ENCODE measurements at regions not wholly inside any gene's neighbourhood (a gene's known extent, or its start where the extent isn't known, plus 50 kb on each side); places are given as distances from the start of the nearest gene placed in this dataset.
"Not testable (repeated sequence)": the region's sequence is repeated elsewhere in the genome, so short reads cannot be mapped to it uniquely, and the experiment has no call there.

DNA sequence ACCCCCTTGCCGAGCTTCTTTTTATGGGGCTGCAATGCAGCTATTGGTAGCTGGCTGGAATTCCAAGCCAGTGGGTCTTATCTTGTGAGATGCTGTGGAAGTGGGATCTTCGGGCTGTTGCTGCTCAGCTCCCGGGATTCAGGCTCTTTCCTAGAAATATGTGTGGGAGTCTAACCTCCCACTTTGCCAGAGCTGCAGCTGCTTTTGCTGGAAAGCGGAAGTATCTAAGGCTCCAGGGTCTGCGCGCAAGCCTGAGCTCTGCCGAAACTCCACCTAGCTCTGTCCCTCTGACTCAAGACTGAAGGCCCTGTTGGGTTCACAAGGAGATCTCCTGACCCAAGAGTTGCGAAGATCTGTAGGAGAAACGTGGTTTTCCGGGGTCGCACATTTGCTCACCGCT is 151.1 kb upstream of the ANKRD55 start:
- no peak for DNase-seq (ENCODE audit: low read depth in 2 of 2)

- no peak for DNase-seq (ENCODE audit: low read depth in 2 of 2)
Measured at GRCh38 chr5:56383761-56384160, 150.6 kb upstream of the ANKRD55 start.

- DNase-seq (ENCODE audit: low read depth in 2 of 2) = no peak
Measured at GRCh38 chr5:56382896-56383295, 149.8 kb upstream of the ANKRD55 start.

GRCh38 chr5:56377573-56377972 is 144.4 kb upstream of the ANKRD55 start:
- DNase-seq (ENCODE audit: low read depth in 2 of 2) = no peak

- DNase-seq (ENCODE audit: low read depth in 2 of 2) = no peak
Measured at GRCh38 chr5:56376128-56376527, 143.0 kb upstream of the ANKRD55 start.

DNA sequence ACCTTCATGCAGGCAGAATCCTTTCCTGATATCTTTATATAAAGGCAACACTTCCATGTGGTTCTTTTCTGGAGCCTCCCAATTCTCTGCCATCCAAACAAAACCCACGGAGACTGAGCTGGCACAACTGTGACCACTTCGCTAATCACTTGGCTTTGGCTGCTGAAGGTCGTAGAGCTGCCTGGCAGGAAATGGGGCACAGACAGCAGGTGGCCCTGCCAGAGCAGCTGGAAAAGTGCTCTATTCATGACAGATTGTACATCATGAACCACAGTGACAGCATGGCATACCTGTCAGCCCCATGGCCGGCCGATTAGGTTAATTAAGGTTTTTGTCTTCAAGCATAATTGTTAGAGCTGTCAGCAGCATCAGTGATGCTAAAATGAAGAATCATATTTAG is 141.9 kb upstream of the ANKRD55 start:
- DNase-seq (ENCODE audit: low read depth in 2 of 2) = no peak

- not testable (repeated sequence) for DNase-seq (ENCODE audit: low read depth in 2 of 2)
Measured at GRCh38 chr5:56372491-56372890, 139.4 kb upstream of the ANKRD55 start.

DNA sequence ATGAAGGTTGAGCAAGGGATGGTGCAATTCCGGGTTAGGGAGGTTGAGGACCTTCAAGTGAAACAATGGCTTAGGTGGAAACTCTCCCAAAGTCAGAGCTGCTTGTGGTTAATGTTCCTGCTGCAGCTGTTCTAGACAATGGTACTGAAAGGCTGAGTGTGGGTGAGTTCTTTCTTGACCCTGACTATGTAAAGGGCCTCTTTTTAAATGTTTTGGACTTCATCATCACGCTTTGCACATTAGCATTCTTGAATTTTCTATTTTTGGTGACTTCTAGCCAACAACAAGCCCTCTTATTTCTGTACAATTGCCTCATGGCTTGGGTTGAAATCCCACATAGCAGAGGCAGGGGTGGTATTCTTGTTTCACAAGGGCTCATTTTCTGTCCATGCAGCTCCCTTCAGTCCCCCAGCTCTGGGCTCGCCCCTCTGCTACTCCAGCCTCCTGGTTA is 136.3 kb upstream of the ANKRD55 start:
- DNase-seq (ENCODE audit: low read depth in 2 of 2) = no peak

DNA sequence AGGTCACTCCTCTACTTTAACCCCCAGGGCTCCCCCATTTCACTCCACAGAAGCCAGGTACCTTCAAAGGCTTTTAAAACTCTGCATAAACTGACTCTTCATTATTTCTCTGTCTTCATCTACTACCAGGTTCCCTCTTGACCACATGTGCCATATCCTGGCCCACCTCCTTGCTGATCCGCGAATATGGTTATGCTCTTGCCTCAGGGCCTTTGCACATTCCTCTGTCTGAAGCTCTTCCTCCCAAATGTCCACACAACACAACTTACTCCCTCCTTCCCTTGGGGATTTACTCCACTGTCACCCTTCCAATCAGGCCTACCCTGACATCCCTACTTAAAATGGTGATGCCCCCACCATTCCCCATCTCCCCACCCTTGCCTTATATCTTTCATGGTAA is 134.6 kb upstream of the ANKRD55 start:
- no peak for DNase-seq (ENCODE audit: low read depth in 2 of 2)

- DNase-seq (ENCODE audit: low read depth in 2 of 2) = no peak
Measured at GRCh38 chr5:56366986-56367385, 133.9 kb upstream of the ANKRD55 start.

DNA sequence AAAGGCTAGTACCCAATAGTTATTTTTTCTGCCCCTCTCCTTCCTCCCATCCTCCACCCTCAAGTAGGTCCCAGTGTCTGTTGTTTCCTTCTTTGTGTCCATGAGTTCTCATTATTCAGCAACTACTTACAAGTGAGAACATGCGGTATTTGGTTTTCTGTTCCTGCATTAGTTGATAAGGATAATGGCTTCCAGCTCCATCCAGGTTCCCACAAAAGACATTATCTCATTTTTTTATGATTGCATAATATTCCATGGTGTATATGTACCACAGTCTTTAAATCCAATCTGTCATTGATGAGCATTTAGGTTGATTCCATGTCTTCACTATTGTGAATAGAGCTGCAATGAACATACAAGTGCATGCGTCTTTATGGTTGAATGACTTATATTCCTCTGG is 128.3 kb upstream of the ANKRD55 start:
- no peak for DNase-seq (ENCODE audit: low read depth in 2 of 2)

DNA sequence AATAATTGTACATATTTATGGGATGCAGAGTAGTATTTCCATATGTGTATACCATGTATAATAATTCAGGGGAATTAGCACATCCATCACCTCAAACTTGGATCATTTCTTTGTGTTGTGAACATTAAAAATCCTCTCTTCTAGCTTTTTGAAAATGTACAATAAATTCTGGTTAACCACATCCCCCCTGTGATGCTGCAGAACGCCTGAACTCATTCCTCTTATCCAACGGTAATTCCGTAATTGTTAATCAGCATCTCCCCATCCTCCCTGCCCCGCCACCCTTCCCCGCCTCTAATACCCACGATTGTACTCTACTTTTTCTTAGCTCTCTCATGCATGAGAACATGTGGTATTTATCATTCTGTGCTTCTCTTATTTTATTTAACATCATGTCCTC is 127.7 kb upstream of the ANKRD55 start:
- no peak for DNase-seq (ENCODE audit: low read depth in 2 of 2)

GRCh38 chr5:56359809-56360685 is 126.9 kb upstream of the ANKRD55 start:
- DNase-seq (ENCODE audit: low read depth in 2 of 2) = no peak

DNA sequence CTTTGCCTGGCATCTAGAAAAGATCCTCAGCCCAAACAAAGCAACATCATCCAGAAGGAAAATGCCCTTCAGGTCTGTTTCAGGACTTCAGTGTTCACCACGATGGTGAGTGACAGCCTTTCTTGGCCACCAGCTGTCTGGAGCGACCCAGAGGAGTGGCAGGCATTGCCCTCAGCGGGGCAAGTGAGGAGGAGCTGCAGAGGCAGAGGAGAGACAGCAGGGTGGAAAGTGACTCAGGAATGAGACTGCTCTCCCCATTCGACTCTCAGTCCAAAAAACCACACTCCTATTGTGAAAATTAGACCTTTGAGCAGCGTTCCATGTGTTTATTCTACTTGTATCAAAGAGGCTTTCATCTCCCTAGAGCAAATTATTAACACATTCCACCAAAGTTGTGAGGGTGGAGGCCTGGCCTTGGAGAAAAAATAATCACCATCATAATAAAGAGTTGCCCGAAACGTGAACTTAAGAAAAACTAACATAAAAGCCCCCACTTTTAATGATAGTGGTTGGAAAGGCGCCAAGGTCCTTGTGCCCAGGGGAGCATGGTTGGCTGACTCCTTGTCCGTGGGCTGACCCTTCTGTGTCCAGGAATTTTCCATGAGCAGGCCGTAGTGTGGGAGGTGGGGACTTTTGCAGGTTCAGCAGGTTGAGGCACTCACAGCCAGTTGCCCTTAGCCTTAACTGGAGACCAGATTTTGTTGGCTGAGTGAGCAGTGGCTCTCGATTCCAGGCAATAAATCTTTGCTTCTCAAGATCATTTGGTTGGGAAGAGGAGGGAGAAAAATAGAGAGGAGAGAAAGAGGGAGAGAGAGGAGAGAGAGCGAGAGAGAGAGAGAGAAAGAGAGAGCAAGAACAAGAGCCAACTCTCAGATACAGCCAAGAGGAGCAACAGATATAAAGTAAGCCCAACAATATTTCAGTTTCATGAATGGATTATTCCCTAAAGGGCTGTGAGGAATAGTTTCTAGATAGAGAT is 125.9 kb upstream of the ANKRD55 start:
- DNase-seq (ENCODE audit: low read depth in 2 of 2) = no peak

- DNase-seq (ENCODE audit: low read depth in 2 of 2) = no peak
Measured at GRCh38 chr5:56358046-56358445, 124.9 kb upstream of the ANKRD55 start.

- no peak for DNase-seq (ENCODE audit: low read depth in 2 of 2)
Measured at GRCh38 chr5:56357426-56357825, 124.3 kb upstream of the ANKRD55 start.

- no peak for DNase-seq (ENCODE audit: low read depth in 2 of 2)
Measured at GRCh38 chr5:56356836-56357160, 123.7 kb upstream of the ANKRD55 start.

DNA sequence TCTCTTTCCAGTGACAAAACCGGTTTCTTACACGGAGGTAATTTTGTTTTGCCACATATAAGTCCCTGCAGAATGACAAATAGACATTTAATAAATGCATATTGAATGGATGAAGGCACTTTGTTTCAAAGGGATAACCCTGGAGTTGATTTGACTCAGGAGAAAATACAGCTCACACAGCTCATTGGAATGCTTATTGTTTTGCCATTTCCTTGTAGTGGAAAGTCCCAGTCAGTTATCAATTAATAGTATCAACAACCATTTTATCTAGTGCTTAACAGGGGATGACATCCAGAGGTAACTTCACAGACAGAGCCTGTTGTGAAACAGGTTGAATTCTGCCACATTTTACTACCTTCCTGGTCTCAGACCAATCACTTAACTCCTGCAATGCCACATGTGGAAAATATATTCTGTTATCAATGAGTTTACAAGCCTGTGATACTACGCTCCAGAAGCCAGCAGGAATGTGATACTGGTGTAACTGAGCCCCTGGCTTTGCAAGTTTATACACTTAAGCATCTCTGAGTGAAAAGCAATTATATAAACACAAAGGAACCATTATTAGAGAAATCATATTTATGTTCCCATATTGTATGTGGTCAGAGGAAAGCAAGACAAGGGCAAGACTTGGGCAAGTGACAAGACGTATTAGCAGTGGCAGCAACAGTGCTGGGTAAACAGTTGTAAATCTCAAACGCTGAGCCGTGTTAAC is 123.1 kb upstream of the ANKRD55 start:
- no peak for DNase-seq (ENCODE audit: low read depth in 2 of 2)

DNA sequence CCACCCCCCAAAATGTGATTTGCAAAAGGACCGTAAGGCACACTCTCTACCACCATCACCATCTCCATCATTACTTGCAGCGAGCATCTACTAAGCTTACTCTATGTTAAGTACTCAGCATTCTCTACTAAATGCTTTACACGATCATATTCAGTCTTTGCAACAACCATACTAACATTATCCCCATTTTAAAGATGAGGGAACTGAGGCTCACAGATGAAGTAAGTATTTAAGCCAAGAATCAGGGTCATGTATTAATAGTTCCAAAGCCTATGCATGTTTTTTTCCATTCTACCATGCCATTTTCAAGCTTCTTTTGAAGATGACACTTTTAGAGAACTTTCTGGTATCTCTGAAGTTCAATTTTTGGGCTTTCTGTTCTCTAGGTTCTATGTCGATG is 121.7 kb upstream of the ANKRD55 start:
- no peak for DNase-seq (ENCODE audit: low read depth in 2 of 2)

DNA sequence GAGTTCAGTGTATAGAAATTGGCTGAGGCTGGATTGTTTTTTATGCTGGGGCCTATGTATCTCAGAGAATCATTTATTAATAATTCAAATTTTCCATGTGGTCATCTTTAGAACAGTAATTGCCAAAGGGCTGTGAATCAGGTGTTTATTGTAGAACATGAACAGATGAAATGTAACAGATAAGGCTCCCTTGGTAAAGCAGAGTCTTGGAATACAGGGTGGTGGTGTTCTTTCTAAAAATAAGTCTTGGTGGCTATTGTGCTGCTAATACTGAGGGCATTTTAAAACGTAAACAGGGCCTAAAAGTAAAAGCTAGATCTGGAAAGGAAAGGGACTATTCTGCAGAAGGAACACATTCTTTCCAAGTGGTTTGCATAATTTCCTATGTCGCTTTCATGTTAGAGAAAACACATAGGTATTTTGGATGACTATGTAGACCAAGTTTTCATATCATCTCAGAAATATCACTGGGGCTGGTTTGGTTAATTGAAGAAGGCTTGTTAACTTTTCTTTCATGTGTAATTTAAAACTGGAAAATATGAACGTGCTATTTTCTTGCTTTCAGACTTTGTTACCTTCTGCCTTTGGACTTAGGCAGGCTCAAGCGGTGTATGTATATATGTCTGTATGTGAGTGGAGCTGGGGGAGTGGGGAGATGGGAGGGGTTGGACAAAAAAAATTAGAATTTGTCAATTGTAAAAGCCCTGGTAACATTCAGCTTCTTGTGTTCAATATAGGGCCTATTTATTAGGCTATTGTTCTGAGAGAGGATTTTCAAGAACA is 119.9 kb upstream of the ANKRD55 start:
- no peak for DNase-seq (ENCODE audit: low read depth in 2 of 2)

DNA sequence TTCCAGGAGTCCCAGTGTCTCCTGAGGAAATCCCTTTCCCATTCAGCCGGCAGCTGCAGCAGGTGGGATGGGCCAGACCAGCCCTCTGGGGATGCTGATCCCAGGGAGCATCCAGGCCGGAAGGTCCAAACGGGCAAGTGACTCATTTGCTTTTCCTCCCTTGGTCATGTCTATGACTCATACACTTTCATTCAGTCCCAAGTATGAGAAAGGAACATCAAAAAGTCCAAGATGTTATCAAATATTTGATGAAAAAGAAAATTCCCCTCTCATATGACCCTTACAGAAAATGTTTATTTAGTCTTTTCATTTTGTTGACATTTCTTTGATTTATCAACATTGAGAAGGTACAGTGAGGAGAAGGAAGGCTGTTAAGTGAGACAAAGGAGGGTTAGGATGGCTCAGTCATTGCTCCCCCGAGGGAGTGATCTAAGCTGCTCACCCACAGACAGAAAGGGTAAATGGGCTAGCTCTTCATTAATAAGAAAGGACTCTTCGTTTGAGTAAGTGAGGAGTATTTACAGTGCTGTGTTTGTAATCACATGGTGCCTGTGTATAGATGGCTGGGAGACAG is 117.6 kb upstream of the ANKRD55 start:
- no peak for DNase-seq (ENCODE audit: low read depth in 2 of 2)

Data from stimulated activated CD4-positive, alpha-beta T cell treated with anti-CD3 and anti-CD28 coated beads, Interleukin-12 subunit alpha, Interleukin-12 subunit beta, amount 100 ng/mL, for 24 hours (primary cell).